Retinal pigment epithelial cell (primary cell): ENCODE measurements at regions not wholly inside any gene's neighbourhood (a gene's known extent, or its start where the extent isn't known, plus 50 kb on each side); places are given as distances from the start of the nearest gene placed in this dataset.
A peak's percentile ranks its signal among the peaks of the same experiment; 100 is the strongest.

Experiments used
- DNase-seq: peaks from one replicate; pipeline ENCODE4 v3.0.0-alpha.2; 2010; ENCODE audit warnings: low read depth
- H3K4me3 ChIP-seq: 2 replicates; pipeline ENCODE4 v1.5.1; 2011; ENCODE audit warnings: mild to moderate bottlenecking, low read length, control low read depth, moderate library complexity
- TF ChIP-seq, protein P1 (sequence below): conservative IDR thresholded peaks from 2 replicates; pipeline ENCODE4 v1.5.1; 2011; ENCODE audit warnings: low read depth, low read length, control low read depth, inconsistent platforms

DNA sequence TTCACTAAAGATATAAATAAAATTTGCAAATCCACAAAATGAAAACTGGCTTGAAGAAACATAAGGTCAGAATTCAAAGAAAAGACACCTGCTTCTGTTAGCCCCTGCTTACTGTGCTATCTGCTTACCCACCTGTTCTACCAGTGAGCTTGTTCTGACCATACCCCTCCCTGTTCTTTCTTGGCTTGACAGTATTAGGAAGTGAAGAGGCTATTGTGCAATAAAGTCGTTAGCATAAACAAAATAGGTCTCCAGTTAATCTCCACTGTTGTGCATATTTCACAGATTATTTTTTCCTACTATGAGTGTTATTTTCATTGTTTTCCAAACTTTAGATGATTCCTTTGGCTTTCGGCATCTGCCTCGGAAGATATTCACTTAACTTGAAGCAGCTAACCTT, 322.1 kb downstream of the CCDC85A start:
- H3K4me3 ChIP-seq, result no peak overlapping the region
- DNase-seq, result no peak
- TF ChIP-seq, protein P1, sequence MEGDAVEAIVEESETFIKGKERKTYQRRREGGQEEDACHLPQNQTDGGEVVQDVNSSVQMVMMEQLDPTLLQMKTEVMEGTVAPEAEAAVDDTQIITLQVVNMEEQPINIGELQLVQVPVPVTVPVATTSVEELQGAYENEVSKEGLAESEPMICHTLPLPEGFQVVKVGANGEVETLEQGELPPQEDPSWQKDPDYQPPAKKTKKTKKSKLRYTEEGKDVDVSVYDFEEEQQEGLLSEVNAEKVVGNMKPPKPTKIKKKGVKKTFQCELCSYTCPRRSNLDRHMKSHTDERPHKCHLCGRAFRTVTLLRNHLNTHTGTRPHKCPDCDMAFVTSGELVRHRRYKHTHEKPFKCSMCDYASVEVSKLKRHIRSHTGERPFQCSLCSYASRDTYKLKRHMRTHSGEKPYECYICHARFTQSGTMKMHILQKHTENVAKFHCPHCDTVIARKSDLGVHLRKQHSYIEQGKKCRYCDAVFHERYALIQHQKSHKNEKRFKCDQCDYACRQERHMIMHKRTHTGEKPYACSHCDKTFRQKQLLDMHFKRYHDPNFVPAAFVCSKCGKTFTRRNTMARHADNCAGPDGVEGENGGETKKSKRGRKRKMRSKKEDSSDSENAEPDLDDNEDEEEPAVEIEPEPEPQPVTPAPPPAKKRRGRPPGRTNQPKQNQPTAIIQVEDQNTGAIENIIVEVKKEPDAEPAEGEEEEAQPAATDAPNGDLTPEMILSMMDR, result no peak

DNA sequence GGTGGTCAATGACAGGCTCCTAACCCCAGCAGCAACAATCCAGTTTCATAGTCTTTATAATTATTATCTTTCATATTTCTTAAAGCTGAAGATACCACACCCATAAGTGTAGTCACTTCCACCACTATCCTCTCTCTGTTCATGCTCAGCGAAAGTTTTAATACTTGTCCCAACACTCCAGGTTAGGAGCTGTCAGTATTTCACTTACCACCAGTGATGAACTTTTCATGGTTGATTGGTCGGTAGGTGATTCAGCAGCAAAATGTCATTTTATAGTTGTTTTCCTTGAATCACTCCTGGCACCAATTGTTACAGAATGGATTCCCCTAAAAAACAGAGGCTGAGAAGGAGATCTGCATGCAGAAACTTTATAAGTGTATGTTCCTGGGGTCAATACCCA, 324.9 kb downstream of the CCDC85A start:
- TF ChIP-seq, protein P1, result no peak
- DNase-seq, result no peak

DNA sequence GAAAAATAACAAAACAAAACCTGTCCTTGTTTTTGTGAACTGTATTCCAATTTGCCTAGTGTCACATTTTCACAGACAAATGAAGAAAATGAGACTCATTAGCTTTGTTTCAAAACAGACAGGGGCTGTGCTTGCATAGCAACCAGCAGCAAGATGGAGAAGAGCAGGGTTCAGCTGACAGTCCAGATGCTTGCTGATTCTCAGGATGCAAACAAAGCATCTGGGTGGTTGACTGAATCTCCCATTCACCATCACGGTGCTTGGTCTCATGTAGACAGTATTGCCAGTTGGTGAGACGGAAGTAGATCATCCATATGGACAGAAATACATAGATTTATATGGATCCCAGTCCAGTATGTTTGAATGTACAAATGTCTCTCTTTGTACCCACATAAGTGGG, 326.8 kb downstream of the CCDC85A start:
- no peak overlapping the region for H3K4me3 ChIP-seq
- TF ChIP-seq, protein P1, result no peak
- no peak for DNase-seq

More for the DNA sequence above, 324.9 kb downstream of the CCDC85A start:
- H3K4me3 ChIP-seq, result no peak overlapping the region

DNA sequence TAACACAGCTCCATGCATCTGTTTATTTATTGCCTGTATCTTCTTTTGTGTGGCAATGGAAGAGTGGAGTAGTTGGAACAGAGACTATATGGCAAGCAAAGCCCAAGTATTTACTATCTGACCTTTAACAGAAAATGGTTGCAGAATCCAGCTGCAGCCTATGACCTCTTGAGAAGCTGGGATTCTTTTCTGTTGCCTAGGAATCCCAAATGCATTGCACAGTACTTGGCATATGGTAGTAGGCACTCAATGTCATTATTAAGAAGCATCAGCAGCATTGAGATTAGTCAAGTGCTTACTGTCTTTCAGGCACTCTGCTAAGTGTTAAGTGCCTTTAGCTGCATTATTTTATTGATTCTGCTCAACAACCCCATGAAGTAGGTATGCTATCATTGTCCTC, 331.6 kb downstream of the CCDC85A start:
- H3K4me3 ChIP-seq, result no peak overlapping the region
- TF ChIP-seq, protein P1, result no peak

DNA sequence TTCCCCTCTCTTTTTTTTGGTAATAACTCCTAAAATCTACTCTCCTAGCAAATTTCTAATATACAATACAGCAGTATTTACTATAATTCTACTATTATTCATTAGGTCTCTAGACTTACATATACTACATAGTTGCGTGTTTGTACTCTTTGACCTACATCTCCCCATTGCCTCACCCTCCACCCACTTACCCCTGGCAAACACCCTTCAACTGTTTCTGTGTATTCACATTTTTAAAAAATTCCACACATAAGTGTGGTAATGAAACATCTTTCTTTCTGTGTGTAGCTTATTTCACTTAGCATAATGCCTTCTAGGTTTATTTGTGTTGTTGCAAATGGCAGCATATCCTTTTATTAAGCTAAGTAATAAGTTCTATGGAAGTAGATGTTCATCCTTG, 336.0 kb downstream of the CCDC85A start:
- no peak overlapping the region for H3K4me3 ChIP-seq
- no peak for DNase-seq
- TF ChIP-seq, protein P1, result no peak

More for the DNA sequence above, 331.6 kb downstream of the CCDC85A start:
- no peak for DNase-seq

DNA sequence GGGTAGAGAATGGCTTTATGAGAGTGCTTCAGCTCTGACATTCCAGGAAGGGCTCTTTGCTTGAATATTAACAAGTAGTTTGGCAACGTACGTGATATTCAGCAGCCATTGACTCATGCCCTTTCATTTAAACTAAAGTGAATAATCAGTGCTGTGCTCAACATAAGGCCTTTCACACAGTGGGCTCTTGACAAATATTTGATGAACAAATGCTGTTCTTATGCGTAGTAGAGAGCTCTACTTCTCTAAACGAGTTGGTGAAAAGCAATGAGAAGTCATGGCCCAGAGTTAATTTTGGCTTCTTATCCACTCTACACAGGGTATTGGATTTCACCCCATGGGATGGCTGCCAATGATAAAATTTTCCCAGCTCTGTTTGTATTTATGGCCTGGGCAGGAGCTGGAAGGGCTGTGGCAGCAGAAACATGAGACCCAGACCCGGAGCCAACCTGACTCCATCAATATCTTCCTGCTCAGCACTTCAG, 338.9 kb downstream of the CCDC85A start:
- H3K4me3 ChIP-seq, result no peak overlapping the region
- TF ChIP-seq, protein P1, result no peak
- peak; percentile 8 for DNase-seq

DNA sequence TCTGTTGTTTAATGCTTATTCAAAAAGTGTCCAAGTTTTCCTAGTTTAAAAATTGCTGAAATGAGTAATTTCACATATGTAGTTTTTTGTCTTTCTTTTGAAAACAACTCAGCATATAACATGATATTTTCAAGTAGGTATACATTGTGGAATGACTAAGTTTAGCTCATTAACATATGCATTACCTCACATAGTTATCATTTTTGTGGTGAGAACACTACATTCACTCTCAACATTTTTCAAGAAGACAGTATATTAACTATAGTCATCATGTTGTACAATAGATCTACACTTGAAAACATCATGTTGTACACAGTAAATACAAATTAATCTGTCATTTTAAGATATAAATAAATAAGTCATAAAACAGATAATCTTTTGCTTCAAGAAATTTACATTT, 340.0 kb downstream of the CCDC85A start:
- TF ChIP-seq, protein P1, result no peak
- H3K4me3 ChIP-seq, result no peak overlapping the region
- DNase-seq, result no peak
